ENCODE measurements at regions not wholly inside any gene's neighbourhood (a gene's known extent, or its start where the extent isn't known, plus 50 kb on each side); places are given as distances from the start of the nearest gene placed in this dataset.

DNA sequence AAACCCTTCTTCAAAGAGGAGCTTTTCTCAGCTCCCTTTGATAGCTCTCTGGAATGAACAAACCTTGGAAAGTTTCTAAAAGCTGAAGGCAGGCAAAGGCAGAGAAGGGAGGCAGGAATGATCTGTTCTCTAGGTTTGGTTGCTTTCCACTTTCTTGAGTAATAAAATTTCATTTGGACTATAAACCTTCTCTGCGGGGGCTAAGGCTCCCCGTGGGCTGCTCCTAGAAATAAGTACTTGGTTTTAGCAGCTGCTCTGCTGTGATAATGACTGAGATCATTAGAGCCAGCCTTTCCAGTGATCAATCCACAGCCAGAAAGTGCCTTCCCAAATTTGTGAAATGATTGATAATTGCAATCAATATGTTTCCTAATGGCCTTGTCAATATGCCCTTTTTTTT is 183.8 kb upstream of the HTR2A start:
- H3K4me1 ChIP-seq = no peaks in the 10 kb centered on the region
- no peak for TF ChIP-seq CTCF (IDR thresholded peaks at IDR 0.05)
- no peak overlapping the region for H3K4me3 ChIP-seq
- no peaks in the 10 kb centered on the region for H3K27me3 ChIP-seq
- no peak for DNase-seq
- H3K36me3 ChIP-seq = no peaks in the 10 kb centered on the region
- no peak overlapping the region for H3K9ac ChIP-seq (ENCODE audit: low read depth in 2 of 2, low read length in 2 of 2)
- no peaks in the 10 kb centered on the region for H3K9me3 ChIP-seq
- intact Hi-C loops (cut with DNase I) = no loop called here
- H3K27ac ChIP-seq = no peak overlapping the region

DNA sequence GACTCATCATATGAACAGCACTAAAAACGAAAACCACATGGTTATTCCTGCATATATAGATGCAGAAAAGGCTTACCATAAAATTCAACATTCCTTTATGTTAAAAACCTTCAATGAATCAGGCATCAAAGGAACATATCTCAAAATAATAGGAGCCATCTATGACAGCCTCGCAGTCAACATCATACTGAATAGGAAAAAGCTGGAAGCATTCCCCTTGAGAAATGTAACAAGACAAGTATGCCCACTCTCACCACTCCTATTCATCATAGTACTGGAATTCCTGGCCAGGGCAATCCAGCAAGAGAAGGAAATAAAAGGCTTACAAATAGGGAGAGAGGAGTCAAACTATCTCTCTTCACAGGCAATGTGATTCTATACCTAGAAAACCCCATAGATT is 179.6 kb upstream of the HTR2A start:
- H3K4me1 ChIP-seq = no peaks in the 10 kb centered on the region
- no peak overlapping the region for H3K9ac ChIP-seq (ENCODE audit: low read depth in 2 of 2, low read length in 2 of 2)
- no peak for TF ChIP-seq CTCF (IDR thresholded peaks at IDR 0.05)
- no peak overlapping the region for H3K4me3 ChIP-seq
- H3K27me3 ChIP-seq = no peaks in the 10 kb centered on the region
- intact Hi-C loops (cut with DNase I) = no loop called here
- no peak overlapping the region for H3K27ac ChIP-seq
- no peaks in the 10 kb centered on the region for H3K9me3 ChIP-seq
- no peaks in the 10 kb centered on the region for H3K36me3 ChIP-seq
- no peak for DNase-seq

GRCh38 chr13:47069133-47069532 is 172.3 kb upstream of the HTR2A start:
- intact Hi-C loops (cut with DNase I) = no loop called here
- H3K27ac ChIP-seq = no peak overlapping the region
- DNase-seq = no peak
- no peak for TF ChIP-seq CTCF (IDR thresholded peaks at IDR 0.05)
- H3K4me3 ChIP-seq = no peak overlapping the region
- H3K9me3 ChIP-seq = no peaks in the 10 kb centered on the region
- H3K9ac ChIP-seq (ENCODE audit: low read depth in 2 of 2, low read length in 2 of 2) = no peak overlapping the region
- H3K4me1 ChIP-seq = no peaks in the 10 kb centered on the region
- no peaks in the 10 kb centered on the region for H3K27me3 ChIP-seq
- no peaks in the 10 kb centered on the region for H3K36me3 ChIP-seq

GRCh38 chr13:47067306-47067705 is 170.5 kb upstream of the HTR2A start:
- intact Hi-C loops (cut with DNase I) = no loop called here
- Histone ChIP-seq H3K9me3 (no peaks in the 10 kb centered on the region), H3K4me1 (no peaks in the 10 kb centered on the region), H3K9ac (ENCODE audit: low read depth in 2 of 2, low read length in 2 of 2) (no peak overlapping the region), H3K4me3 (no peak overlapping the region), H3K27ac (no peak overlapping the region), H3K36me3 (no peaks in the 10 kb centered on the region), H3K27me3 (no peaks in the 10 kb centered on the region)
- TF ChIP-seq CTCF (IDR thresholded peaks at IDR 0.05) = no peak
- DNase-seq = no peak

DNA sequence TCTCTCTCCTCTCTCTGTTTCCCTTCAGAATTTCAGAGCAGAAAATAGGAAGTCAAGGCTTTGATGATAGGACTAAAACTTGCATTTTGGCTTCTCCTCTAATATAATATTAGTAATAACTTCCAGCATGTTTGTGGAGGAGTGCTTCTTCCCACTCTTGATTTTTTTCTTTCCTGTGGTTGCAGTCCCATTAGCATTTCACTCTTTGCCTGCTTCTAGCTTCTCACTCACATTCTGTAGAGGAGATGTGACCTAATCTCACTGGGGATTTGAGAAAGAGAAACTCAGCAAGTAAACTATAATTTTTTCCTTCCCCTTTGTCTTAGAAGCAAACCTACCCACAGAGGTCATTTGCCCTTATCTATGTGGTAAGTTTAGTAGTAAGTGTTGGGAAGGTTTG is 169.4 kb upstream of the HTR2A start:
- no peak overlapping the region for H3K27ac ChIP-seq
- H3K9me3 ChIP-seq = no peaks in the 10 kb centered on the region
- TF ChIP-seq CTCF (IDR thresholded peaks at IDR 0.05) = no peak
- DNase-seq = no peak
- intact Hi-C loops (cut with DNase I) = no loop called here
- H3K9ac ChIP-seq (ENCODE audit: low read depth in 2 of 2, low read length in 2 of 2) = no peak overlapping the region
- no peaks in the 10 kb centered on the region for H3K36me3 ChIP-seq
- H3K4me3 ChIP-seq = no peak overlapping the region
- no peaks in the 10 kb centered on the region for H3K27me3 ChIP-seq
- no peaks in the 10 kb centered on the region for H3K4me1 ChIP-seq

- H3K4me1 ChIP-seq = no peaks in the 10 kb centered on the region
- no peaks in the 10 kb centered on the region for H3K27me3 ChIP-seq
- no peak for TF ChIP-seq CTCF (IDR thresholded peaks at IDR 0.05)
- no peak overlapping the region for H3K27ac ChIP-seq
- no peak overlapping the region for H3K9ac ChIP-seq (ENCODE audit: low read depth in 2 of 2, low read length in 2 of 2)
- H3K9me3 ChIP-seq = no peaks in the 10 kb centered on the region
- H3K36me3 ChIP-seq = no peaks in the 10 kb centered on the region
- intact Hi-C loops (cut with DNase I) = no loop called here
- no peak for DNase-seq
- H3K4me3 ChIP-seq = no peak overlapping the region
Measured at GRCh38 chr13:47064381-47064780, 167.5 kb upstream of the HTR2A start.

All from colonic mucosa (tissue), 4 donors.